BE2C (cell line): ENCODE measurements at regions not wholly inside any gene's neighbourhood (a gene's known extent, or its start where the extent isn't known, plus 50 kb on each side); places are given as distances from the start of the nearest gene placed in this dataset.

Experiments
- DNase-seq: peaks from one replicate; pipeline ENCODE4 v3.0.0-alpha.2; 2020
- H3K27me3 ChIP-seq: fragments of 250-450 bp; sonication (Bioruptor Pico); 2 replicates; pipeline ENCODE4 v1.5.1; 2020; ENCODE audit warnings: mild to moderate bottlenecking
- H3K36me3 ChIP-seq: fragments of 250-450 bp; sonication (Bioruptor Pico); 2 replicates; pipeline ENCODE4 v1.5.1; 2020; ENCODE audit warnings: mild to moderate bottlenecking
- H3K4me1 ChIP-seq: fragments of 250-450 bp; sonication (Bioruptor Pico); 2 replicates; pipeline ENCODE4 v1.5.1; 2020
- H3K4me3 ChIP-seq: 2 replicates; pipeline ENCODE4 v1.5.1; 2011; ENCODE audit warnings: low read depth, low read length
- H3K9me3 ChIP-seq: fragments of 250-450 bp; sonication (Bioruptor Pico); 2 replicates; pipeline ENCODE4 v1.5.1; 2020
- CTCF ChIP-seq: IDR thresholded peaks from 2 replicates; pipeline ENCODE4 v1.5.1; 2012; ENCODE audit warnings: mild to moderate bottlenecking, low read depth, low read length

GRCh38 chr12:127635838-127636237 is 631.1 kb upstream of the TMEM132C start:
- H3K9me3 ChIP-seq, result no peaks in the 10 kb centered on the region; the same call in none of the 2 replicates
- TF ChIP-seq CTCF, result no peak
- H3K4me3 ChIP-seq, result no peak overlapping the region
- no peaks in the 10 kb centered on the region for H3K27me3 ChIP-seq
- H3K36me3 ChIP-seq, result no peaks in the 10 kb centered on the region
- no peak for DNase-seq
- no peaks in the 10 kb centered on the region for H3K4me1 ChIP-seq

- H3K27me3 ChIP-seq, result no peaks in the 10 kb centered on the region
- DNase-seq, result no peak
- H3K4me3 ChIP-seq, result no peak overlapping the region
- H3K9me3 ChIP-seq, result no peaks in the 10 kb centered on the region; the same call in none of the 2 replicates
- TF ChIP-seq CTCF, result no peak
- no peaks in the 10 kb centered on the region for H3K36me3 ChIP-seq
- H3K4me1 ChIP-seq, result no peaks in the 10 kb centered on the region
Observed at GRCh38 chr12:127636882-127637281, 630.1 kb upstream of the TMEM132C start.

- Histone ChIP-seq H3K4me3 (no peak overlapping the region), H3K9me3 (no peaks in the 10 kb centered on the region; the same call in 1 of the 2 replicates), H3K4me1 (no peaks in the 10 kb centered on the region), H3K36me3 (no peaks in the 10 kb centered on the region), H3K27me3 (no peaks in the 10 kb centered on the region)
- TF ChIP-seq CTCF, result no peak
- no peak for DNase-seq
Observed at GRCh38 chr12:127640181-127640886, 626.6 kb upstream of the TMEM132C start.

GRCh38 chr12:127642208-127642607 is 624.8 kb upstream of the TMEM132C start:
- H3K36me3 ChIP-seq, result no peaks in the 10 kb centered on the region
- H3K27me3 ChIP-seq, result no peaks in the 10 kb centered on the region
- no peak for DNase-seq
- no peak for TF ChIP-seq CTCF
- H3K4me3 ChIP-seq, result no peak overlapping the region
- no peaks in the 10 kb centered on the region for H3K4me1 ChIP-seq
- H3K9me3 ChIP-seq, result no peaks in the 10 kb centered on the region

- no peak for TF ChIP-seq CTCF
- no peaks in the 10 kb centered on the region for H3K27me3 ChIP-seq
- H3K4me1 ChIP-seq, result no peaks in the 10 kb centered on the region
- no peaks in the 10 kb centered on the region for H3K36me3 ChIP-seq
- H3K9me3 ChIP-seq, result peaks cover 2% of the 10 kb centered on the region; the same call in 1 of the 2 replicates
- no peak overlapping the region for H3K4me3 ChIP-seq
- DNase-seq, result no peak
Observed at GRCh38 chr12:127648321-127648720, 618.6 kb upstream of the TMEM132C start.

GRCh38 chr12:127649961-127650360 is 617.0 kb upstream of the TMEM132C start:
- Histone ChIP-seq H3K36me3 (no peaks in the 10 kb centered on the region), H3K4me3 (no peak overlapping the region), H3K4me1 (no peaks in the 10 kb centered on the region), H3K9me3 (peaks cover 2% of the 10 kb centered on the region; the same call in 1 of the 2 replicates), H3K27me3 (no peaks in the 10 kb centered on the region)
- TF ChIP-seq CTCF, result no peak
- DNase-seq, result no peak
